HepG2 (cell line): ENCODE measurements at regions not wholly inside any gene's neighbourhood (a gene's known extent, or its start where the extent isn't known, plus 50 kb on each side); places are given as distances from the start of the nearest gene placed in this dataset.

Source experiments
- ATAC-seq: fragments of 200-7000 bp; cut with Tn5 transposase; 3 replicates; pipeline ENCODE4 v1.9.1; 2020; ENCODE audit warnings: mild to moderate bottlenecking, moderate library complexity
- BruUV-seq: library from RNA; stranded (reverse); fragments of 400-500 nt; replicated peaks from 2 replicates; lab custom pipeline; 2021; lab: Mats Ljungman, UMichigan
- CTCF ChIA-PET: fragments of 300-600 bp; formaldehyde crosslinking; extraction: SDS; loops from one replicate; lab custom pipeline; 2021; ENCODE audit warnings: low total read pairs, inconsistent platforms, low intra/inter-chr PET ratio; lab: Yijun Ruan, JAX
- POLR2A ChIA-PET: fragments of 350-600 bp; sonication (Branson Sonifier 250); formaldehyde crosslinking; loops from one replicate; lab custom pipeline; 2020; ENCODE audit warnings: antibody characterized with exemption, inconsistent platforms; lab: Yijun Ruan, JAX
- DNase-seq: peaks from one replicate; pipeline ENCODE4 v3.0.0-alpha.2; 2015; ENCODE audit warnings: low spot score
- FAIRE-seq: peaks from 3 replicates; lab custom pipeline; 2011; peaks lifted over from hg19 to GRCh38; lab: Jason Lieb, UNC
- H2AFZ ChIP-seq: one replicate; pipeline ENCODE4 v1.6.1; 2011; ENCODE audit warnings: low read length, inconsistent platforms
- H3K27ac ChIP-seq: fragments of 300-600 bp; 3 replicates; pipeline ENCODE4 v1.8.0; 2011; ENCODE audit warnings: mixed run types, mild to moderate bottlenecking, mixed read lengths, low read length, inconsistent platforms; ENCODE audit not compliant: insufficient read depth; ENCODE audit errors: extremely low read length
- H3K27me3 ChIP-seq, 2 experiments: fragments of 200-600 bp in 1 of 2; 2 replicates in 1 of 2; 3 replicates in 1 of 2; pipeline versions ENCODE4 v1.6.0 to v1.8.0; 2011; ENCODE audit warnings: low read length in 2 of 2, mild to moderate bottlenecking in 2 of 2, moderate library complexity in 2 of 2, inconsistent platforms in 1 of 2; ENCODE audit not compliant: insufficient read depth in 2 of 2, control insufficient read depth in 1 of 2
- H3K36me3 ChIP-seq, 2 experiments: fragments of 200-600 bp in 1 of 2; replicated peaks in 1 of 2; 2 replicates in 1 of 2; 3 replicates in 1 of 2; pipeline versions ENCODE4 v1.5.1 to v1.8.0; 2011; ENCODE audit warnings: low read length in 2 of 2, inconsistent platforms in 1 of 2; ENCODE audit not compliant: insufficient read depth in 2 of 2, control insufficient read depth in 1 of 2
- H3K4me1 ChIP-seq: 2 replicates; pipeline ENCODE4 v1.5.1; 2012; ENCODE audit warnings: low read length, inconsistent platforms; ENCODE audit not compliant: insufficient read depth
- H3K4me2 ChIP-seq: 2 replicates; pipeline ENCODE4 v1.6.0; 2011; ENCODE audit warnings: low read depth, low read length, inconsistent platforms
- H3K4me3 ChIP-seq, 3 experiments: fragments of 200-600 bp in 1 of 3; sonication (generic), shearing (Covaris generic) in 1 of 3; replicated peaks in 1 of 3; 2 replicates each; pipeline ENCODE4 v1.5.1; 2011 to 2016; ENCODE audit warnings: low read length in 3 of 3, inconsistent platforms in 2 of 3, low read depth in 2 of 3, mild to moderate bottlenecking in 2 of 3, control low read depth in 1 of 3, mixed read lengths in 1 of 3; ENCODE audit not compliant: insufficient read depth in 1 of 3
- H3K79me2 ChIP-seq: one replicate; pipeline ENCODE4 v1.6.1; 2011; ENCODE audit warnings: low read length, inconsistent platforms; ENCODE audit not compliant: insufficient read depth
- H3K9ac ChIP-seq: 2 replicates; pipeline ENCODE4 v1.6.0; 2011; ENCODE audit warnings: mild to moderate bottlenecking, low read depth, low read length, inconsistent platforms; ENCODE audit not compliant: insufficient read depth
- H3K9me3 ChIP-seq: 2 replicates; pipeline ENCODE4 v1.5.1; 2012; ENCODE audit warnings: mild to moderate bottlenecking, low read length
- H4K20me1 ChIP-seq: 2 replicates; pipeline ENCODE4 v1.6.0; 2011; ENCODE audit warnings: inconsistent platforms, mild to moderate bottlenecking, low read length, moderate library complexity; ENCODE audit not compliant: insufficient read depth
- ARNT2 ChIP-seq: sonication (generic); formaldehyde crosslinking; IDR thresholded peaks from 2 replicates; pipeline ENCODE4 v1.8.0; 2022; ENCODE audit warnings: mild to moderate bottlenecking, low read depth, missing genetic modification reagents, moderate library complexity
- DMAP1 ChIP-seq: IDR thresholded peaks from 2 replicates; pipeline ENCODE4 v1.6.1; 2016
- E2F2 ChIP-seq: sonication (generic); formaldehyde crosslinking; IDR thresholded peaks from 2 replicates; pipeline ENCODE4 v1.4.0; 2020; ENCODE audit warnings: missing genetic modification reagents, borderline replicate concordance
- HHEX ChIP-seq: IDR thresholded peaks from 2 replicates; pipeline ENCODE4 v1.6.1; 2016; ENCODE audit warnings: control low read depth
- PBX3 ChIP-seq: sonication (generic); formaldehyde crosslinking; IDR thresholded peaks from 2 replicates; pipeline ENCODE4 v1.8.1; 2023; ENCODE audit warnings: missing genetic modification reagents, inconsistent platforms, borderline replicate concordance
- PLSCR1 ChIP-seq: sonication (generic); formaldehyde crosslinking; IDR thresholded peaks from 2 replicates; pipeline ENCODE4 v1.5.0; 2020; ENCODE audit warnings: missing genetic modification reagents, mild to moderate bottlenecking, borderline replicate concordance
- RFX5 ChIP-seq: IDR thresholded peaks from 2 replicates; pipeline ENCODE4 v1.6.1; 2011; ENCODE audit warnings: low read depth, low read length, improper control_type of control experiment
- TSC22D2 ChIP-seq: sonication (generic); formaldehyde crosslinking; IDR thresholded peaks from 2 replicates; pipeline ENCODE4 v1.5.1; 2020; ENCODE audit warnings: missing genetic modification reagents, mild to moderate bottlenecking, borderline replicate concordance
- ZGPAT ChIP-seq: IDR thresholded peaks from 2 replicates; pipeline ENCODE4 v1.6.1; 2016; ENCODE audit warnings: mild to moderate bottlenecking
- ZNF143 ChIP-seq: sonication (generic); formaldehyde crosslinking; IDR thresholded peaks from 2 replicates; pipeline ENCODE4 v1.4.0; 2020; ENCODE audit warnings: missing genetic modification reagents
- ZNF234 ChIP-seq: sonication (generic); formaldehyde crosslinking; conservative IDR thresholded peaks from 2 replicates; pipeline ENCODE4 v1.5.1; 2020; ENCODE audit warnings: mild to moderate bottlenecking, missing genetic modification reagents
- ZNF530 ChIP-seq: sonication (generic); formaldehyde crosslinking; IDR thresholded peaks from 2 replicates; pipeline ENCODE4 v1.5.0; 2020; ENCODE audit warnings: low read depth, mild to moderate bottlenecking, missing genetic modification reagents
- ZNF552 ChIP-seq: sonication (generic); formaldehyde crosslinking; IDR thresholded peaks from 2 replicates; pipeline ENCODE4 v1.9.0; 2022; ENCODE audit warnings: missing genetic modification reagents, mild to moderate bottlenecking, borderline replicate concordance
- ZNF607 ChIP-seq: sonication (generic); formaldehyde crosslinking; IDR thresholded peaks from 2 replicates; pipeline ENCODE4 v1.5.1; 2020; ENCODE audit warnings: missing genetic modification reagents, mild to moderate bottlenecking, borderline replicate concordance
- ZNF629 ChIP-seq: sonication (generic); formaldehyde crosslinking; conservative IDR thresholded peaks from 2 replicates; pipeline ENCODE4 v1.5.0; 2020; ENCODE audit warnings: missing genetic modification reagents
- ZNF777 ChIP-seq: sonication (generic); formaldehyde crosslinking; IDR thresholded peaks from 2 replicates; pipeline ENCODE4 v1.4.0; 2020; ENCODE audit warnings: missing genetic modification reagents
- WGBS: methylation state at CpG from one replicate; pipeline ENCODE4 v1.1.6; 2017; ENCODE audit warnings: low lambda C conversion rate; 5-methylcytosine and 5-hydroxymethylcytosine counted together
- in situ Hi-C: cut with HindIII; loops from 2 replicates; pipeline ENCODE4 v1.10.0; 2017; ENCODE audit warnings: low pct_unique_long_range_greater_than_20kb; ENCODE audit not compliant: extremely low pct_ligation_motif_present
- intact Hi-C: fragments of 100-400 bp; cut with micrococcal nuclease; formaldehyde crosslinking; loops from one replicate; pipeline ENCODE4 v1.10.0; 2022; ENCODE audit not compliant: unreplicated experiment

- ATAC-seq, result no peak
- no peak overlapping the region for H3K9ac ChIP-seq
- intact Hi-C loops, result no loop called here
- 52% methylated on average over 1 of the region's 3 CpGs for WGBS
- TF ChIP-seq ARNT2 (CRISPR knock-in tag), result no peak
- no peak for TF ChIP-seq ZGPAT (CRISPR knock-in tag)
- no peak for TF ChIP-seq DMAP1
- no peak for TF ChIP-seq RFX5
- no peak for DNase-seq
- CTCF ChIA-PET, result no interaction called here
- no peak for FAIRE-seq
- no peaks in the 10 kb centered on the region for H3K27me3 ChIP-seq
- no peak overlapping the region for H2AFZ ChIP-seq
- H3K79me2 ChIP-seq, result no peaks in the 10 kb centered on the region
- no TSS peak for BruUV-seq
- in situ Hi-C loops, result no loop called here
- no peaks in the 10 kb centered on the region for H3K4me1 ChIP-seq
- H3K4me3 ChIP-seq, result no peak overlapping the region
- H3K36me3 ChIP-seq, result no peaks in the 10 kb centered on the region
- no peaks in the 10 kb centered on the region for H4K20me1 ChIP-seq
- H3K9me3 ChIP-seq, result no peaks in the 10 kb centered on the region
- H3K4me2 ChIP-seq, result no peak overlapping the region
- POLR2A ChIA-PET, result no interaction called here
- H3K27ac ChIP-seq, result no peak overlapping the region
Observed at GRCh38 chrX:40880712-40881111, 145.4 kb upstream of the MED14 start.

- no peaks in the 10 kb centered on the region for H3K4me1 ChIP-seq
- BruUV-seq, result no TSS peak
- no peak overlapping the region for H2AFZ ChIP-seq
- H3K36me3 ChIP-seq, result no peaks in the 10 kb centered on the region
- no peaks in the 10 kb centered on the region for H3K79me2 ChIP-seq
- H3K9me3 ChIP-seq, result no peaks in the 10 kb centered on the region
- ATAC-seq (no peak), DNase-seq (no peak), FAIRE-seq (no peak)
- in situ Hi-C loops (no loop called here), intact Hi-C loops (no loop called here)
- H3K4me3 ChIP-seq, result no peak overlapping the region
- H4K20me1 ChIP-seq, result no peaks in the 10 kb centered on the region
- H3K9ac ChIP-seq, result no peak overlapping the region
- CTCF ChIA-PET, result no interaction called here
- H3K27ac ChIP-seq, result no peak overlapping the region
- POLR2A ChIA-PET, result no interaction called here
- 54% methylated on average over 7 of the region's 7 CpGs for WGBS
- H3K4me2 ChIP-seq, result no peak overlapping the region
- no peaks in the 10 kb centered on the region for H3K27me3 ChIP-seq
- no peak for TF ChIP-seq ZNF143 (CRISPR knock-in tag)
- no peak for TF ChIP-seq ZNF530 (CRISPR knock-in tag)
- TF ChIP-seq ZNF552 (CRISPR knock-in tag), result no peak
- no peak for TF ChIP-seq ZNF234
- no peak for TF ChIP-seq PLSCR1 (CRISPR knock-in tag)
- TF ChIP-seq PBX3, result no peak
- no peak for TF ChIP-seq ZNF629 (CRISPR knock-in tag)
- no peak for TF ChIP-seq HHEX (CRISPR knock-in tag)
- no peak for TF ChIP-seq ZNF607
- no peak for TF ChIP-seq ZNF777 (CRISPR knock-in tag)
- TF ChIP-seq E2F2, result no peak
- TF ChIP-seq TSC22D2 (CRISPR knock-in tag), result no peak
Observed at GRCh38 chrX:40883021-40883619, 147.8 kb upstream of the MED14 start.
